HepG2 (cell line): ENCODE measurements at regions not wholly inside any gene's neighbourhood (a gene's known extent, or its start where the extent isn't known, plus 50 kb on each side); places are given as distances from the start of the nearest gene placed in this dataset.

Experiments
- CHD4 ChIP-seq: fragments of 200-600 bp; sonication (generic); IDR thresholded peaks from 2 replicates; pipeline ENCODE4 v1.7.0; 2017; ENCODE audit warnings: mild to moderate bottlenecking, low read length, borderline replicate concordance
- CTCF ChIP-seq: sonication (generic); formaldehyde crosslinking; IDR thresholded peaks from 2 replicates; pipeline ENCODE4 v1.5.0; 2020; ENCODE audit warnings: mild to moderate bottlenecking, missing genetic modification reagents, moderate library complexity
- FOXA1 ChIP-seq, 2 experiments: fragments of 450-650 bp in 1 of 2; sonication (generic) in 1 of 2; formaldehyde crosslinking in 1 of 2; IDR thresholded peaks; 2 replicates each; pipeline versions ENCODE4 v1.4.0 to v1.6.1; 2016 to 2020; ENCODE audit warnings: missing genetic modification reagents in 1 of 2
- MXI1 ChIP-seq: IDR thresholded peaks from 3 replicates; pipeline ENCODE4 v1.6.1; 2012; ENCODE audit warnings: low read depth, low read length, inconsistent platforms, borderline replicate concordance
- NFYB ChIP-seq: sonication (generic); formaldehyde crosslinking; IDR thresholded peaks from 2 replicates; pipeline ENCODE4 v1.4.0; 2020; ENCODE audit warnings: missing genetic modification reagents
- POLR2AphosphoS5 ChIP-seq: IDR thresholded peaks from 2 replicates; pipeline ENCODE4 v1.6.1; 2012; ENCODE audit warnings: low read depth, low read length
- RXRA ChIP-seq: sonication (generic); formaldehyde crosslinking; IDR thresholded peaks from 2 replicates; pipeline ENCODE4 v1.5.1; 2020; ENCODE audit warnings: missing genetic modification reagents
- TARDBP ChIP-seq: sonication (generic); formaldehyde crosslinking; IDR thresholded peaks from 2 replicates; pipeline ENCODE4 v1.8.0; 2022; ENCODE audit warnings: mild to moderate bottlenecking, missing genetic modification reagents
- TF ChIP-seq, protein P1 (sequence below): fragments of 450-650 bp; IDR thresholded peaks from 2 replicates; pipeline ENCODE4 v1.6.1; 2017; ENCODE audit warnings: mild to moderate bottlenecking

DNA sequence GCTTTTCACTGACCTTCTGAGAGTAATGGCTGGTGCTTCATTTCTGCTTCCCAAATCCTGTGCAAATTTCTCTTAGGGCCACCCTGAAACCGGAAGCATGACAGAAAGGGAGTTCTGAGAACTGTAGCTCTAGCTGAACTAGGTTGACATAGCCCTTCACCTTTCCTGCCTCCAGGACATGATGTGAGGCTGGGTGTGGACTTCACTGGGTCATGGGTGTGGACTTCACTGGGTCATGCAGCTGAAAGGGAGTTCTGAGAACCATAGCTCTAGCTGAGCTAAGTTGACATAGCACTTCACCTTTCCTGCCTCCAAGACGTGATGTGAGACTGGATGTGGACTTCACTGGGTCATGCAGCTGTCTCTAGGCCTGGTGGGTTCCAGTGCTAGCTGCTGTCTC, 54.3 kb upstream of the NLRP1 start:
- TF ChIP-seq POLR2AphosphoS5, result no peak
- no peak for TF ChIP-seq NFYB (CRISPR knock-in tag)
- TF ChIP-seq RXRA (CRISPR knock-in tag), result no peak
- TF ChIP-seq TARDBP (CRISPR knock-in tag), result no peak
- TF ChIP-seq CTCF (CRISPR knock-in tag), result no peak
- TF ChIP-seq, protein P1, sequence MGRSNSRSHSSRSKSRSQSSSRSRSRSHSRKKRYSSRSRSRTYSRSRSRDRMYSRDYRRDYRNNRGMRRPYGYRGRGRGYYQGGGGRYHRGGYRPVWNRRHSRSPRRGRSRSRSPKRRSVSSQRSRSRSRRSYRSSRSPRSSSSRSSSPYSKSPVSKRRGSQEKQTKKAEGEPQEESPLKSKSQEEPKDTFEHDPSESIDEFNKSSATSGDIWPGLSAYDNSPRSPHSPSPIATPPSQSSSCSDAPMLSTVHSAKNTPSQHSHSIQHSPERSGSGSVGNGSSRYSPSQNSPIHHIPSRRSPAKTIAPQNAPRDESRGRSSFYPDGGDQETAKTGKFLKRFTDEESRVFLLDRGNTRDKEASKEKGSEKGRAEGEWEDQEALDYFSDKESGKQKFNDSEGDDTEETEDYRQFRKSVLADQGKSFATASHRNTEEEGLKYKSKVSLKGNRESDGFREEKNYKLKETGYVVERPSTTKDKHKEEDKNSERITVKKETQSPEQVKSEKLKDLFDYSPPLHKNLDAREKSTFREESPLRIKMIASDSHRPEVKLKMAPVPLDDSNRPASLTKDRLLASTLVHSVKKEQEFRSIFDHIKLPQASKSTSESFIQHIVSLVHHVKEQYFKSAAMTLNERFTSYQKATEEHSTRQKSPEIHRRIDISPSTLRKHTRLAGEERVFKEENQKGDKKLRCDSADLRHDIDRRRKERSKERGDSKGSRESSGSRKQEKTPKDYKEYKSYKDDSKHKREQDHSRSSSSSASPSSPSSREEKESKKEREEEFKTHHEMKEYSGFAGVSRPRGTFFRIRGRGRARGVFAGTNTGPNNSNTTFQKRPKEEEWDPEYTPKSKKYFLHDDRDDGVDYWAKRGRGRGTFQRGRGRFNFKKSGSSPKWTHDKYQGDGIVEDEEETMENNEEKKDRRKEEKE, result no peak
- no peak for TF ChIP-seq CHD4
- TF ChIP-seq FOXA1 (IDR thresholded peaks at IDR 0.05), result no peak
- TF ChIP-seq FOXA1 (CRISPR knock-in tag; IDR thresholded peaks at IDR 0.05), result no peak
- no peak for TF ChIP-seq MXI1
